Kidney (tissue), 13 donors: ENCODE measurements at regions not wholly inside any gene's neighbourhood (a gene's known extent, or its start where the extent isn't known, plus 50 kb on each side); places are given as distances from the start of the nearest gene placed in this dataset.
"Not testable (repeated sequence)": the region's sequence is repeated elsewhere in the genome, so short reads cannot be mapped to it uniquely, and the experiment has no call there.

Experiments
- DNase-seq, 5 donors: peaks; one replicate each; pipeline ENCODE4 v3.0.0-alpha.2; 2013 to 2020
- FAIRE-seq: peaks from 2 replicates; lab custom pipeline; 2012; peaks lifted over from hg19 to GRCh38; lab: Jason Lieb, UNC
- H3K27ac ChIP-seq, 2 donors: one replicate each; pipeline ENCODE4 v1.7.0; 2013; ENCODE audit warnings: low read depth in 2 of 2, low read length in 2 of 2, inconsistent platforms in 1 of 2
- H3K27me3 ChIP-seq: one replicate; pipeline ENCODE4 v1.7.1; 2013; ENCODE audit warnings: low read length, inconsistent platforms; ENCODE audit not compliant: control insufficient read depth, insufficient read depth
- H3K36me3 ChIP-seq, 3 donors: one replicate each; pipeline versions ENCODE4 v1.7.0 to v1.7.1; 2013; ENCODE audit warnings: low read length in 3 of 3, control low read depth in 1 of 3, inconsistent platforms in 1 of 3; ENCODE audit not compliant: insufficient read depth in 3 of 3, control insufficient read depth in 2 of 3
- H3K4me1 ChIP-seq, 3 donors: one replicate each; pipeline versions ENCODE4 v1.7.0 to v1.7.1; 2013; ENCODE audit warnings: low read length in 3 of 3, inconsistent platforms in 1 of 3, low read depth in 1 of 3; ENCODE audit not compliant: control insufficient read depth in 2 of 3, insufficient read depth in 2 of 3
- H3K4me3 ChIP-seq, 3 donors: one replicate each; pipeline versions ENCODE4 v1.7.0 to v1.8.1; 2013; ENCODE audit warnings: low read length in 3 of 3, control low read depth in 1 of 3, inconsistent platforms in 1 of 3
- H3K9ac ChIP-seq, 3 donors: one replicate each; pipeline versions ENCODE4 v1.7.0 to v1.7.1; 2013; ENCODE audit warnings: low read length in 3 of 3, control low read depth in 1 of 3, inconsistent platforms in 1 of 3
- H3K9me3 ChIP-seq, 3 donors: one replicate each; pipeline versions ENCODE4 v1.7.0 to v1.7.1; 2013; ENCODE audit warnings: low read length in 3 of 3, control low read depth in 1 of 3, inconsistent platforms in 1 of 3; ENCODE audit not compliant: control insufficient read depth in 2 of 3, insufficient read depth in 1 of 3
- intact Hi-C: fragments of 100-400 bp; cut with DNase I; formaldehyde crosslinking; loops from one replicate; pipeline ENCODE4 v1.11.1; 2022
- TF ChIP-seq, protein P1 (sequence below): IDR thresholded peaks from 3 replicates; pipeline ENCODE4 v1.5.1; 2012; ENCODE audit warnings: mild to moderate bottlenecking, moderate library complexity, borderline replicate concordance; ENCODE audit not compliant: insufficient read depth; ENCODE audit errors: extremely low read depth
- donor health status: control.
- donor health status: control.
- donor health status: control.
- donor health status: control.
- donor health status: control.
- donor health status: DM: yes; HTN: yes; CAD: no.
- donor health status: Normal renal cell carcinoma (clear cell type).

- H3K36me3 ChIP-seq, result no peaks in the 10 kb centered on the region
- DNase-seq, result no peak
- no peak overlapping the region for H3K27ac ChIP-seq
- H3K4me1 ChIP-seq, result no peaks in the 10 kb centered on the region
- no peaks in the 10 kb centered on the region for H3K9me3 ChIP-seq
- no peak for FAIRE-seq
- no peaks in the 10 kb centered on the region for H3K27me3 ChIP-seq
- H3K4me3 ChIP-seq, result no peak overlapping the region
- intact Hi-C loops, result no loop called here
- TF ChIP-seq, protein P1, sequence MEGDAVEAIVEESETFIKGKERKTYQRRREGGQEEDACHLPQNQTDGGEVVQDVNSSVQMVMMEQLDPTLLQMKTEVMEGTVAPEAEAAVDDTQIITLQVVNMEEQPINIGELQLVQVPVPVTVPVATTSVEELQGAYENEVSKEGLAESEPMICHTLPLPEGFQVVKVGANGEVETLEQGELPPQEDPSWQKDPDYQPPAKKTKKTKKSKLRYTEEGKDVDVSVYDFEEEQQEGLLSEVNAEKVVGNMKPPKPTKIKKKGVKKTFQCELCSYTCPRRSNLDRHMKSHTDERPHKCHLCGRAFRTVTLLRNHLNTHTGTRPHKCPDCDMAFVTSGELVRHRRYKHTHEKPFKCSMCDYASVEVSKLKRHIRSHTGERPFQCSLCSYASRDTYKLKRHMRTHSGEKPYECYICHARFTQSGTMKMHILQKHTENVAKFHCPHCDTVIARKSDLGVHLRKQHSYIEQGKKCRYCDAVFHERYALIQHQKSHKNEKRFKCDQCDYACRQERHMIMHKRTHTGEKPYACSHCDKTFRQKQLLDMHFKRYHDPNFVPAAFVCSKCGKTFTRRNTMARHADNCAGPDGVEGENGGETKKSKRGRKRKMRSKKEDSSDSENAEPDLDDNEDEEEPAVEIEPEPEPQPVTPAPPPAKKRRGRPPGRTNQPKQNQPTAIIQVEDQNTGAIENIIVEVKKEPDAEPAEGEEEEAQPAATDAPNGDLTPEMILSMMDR, result no peak
- H3K9ac ChIP-seq, result no peak overlapping the region
Observed at GRCh38 chr7:96800824-96801223, 91.2 kb upstream of the SEM1 start.

- no peak overlapping the region for H3K9ac ChIP-seq
- no peaks in the 10 kb centered on the region for H3K9me3 ChIP-seq
- H3K27me3 ChIP-seq, result no peaks in the 10 kb centered on the region
- no peaks in the 10 kb centered on the region for H3K4me1 ChIP-seq
- no peak overlapping the region for H3K4me3 ChIP-seq
- FAIRE-seq (no peak), DNase-seq (no peak)
- H3K27ac ChIP-seq, result no peak overlapping the region
- TF ChIP-seq, protein P1, result no peak
- no peaks in the 10 kb centered on the region for H3K36me3 ChIP-seq
- intact Hi-C loops, result no loop called here
Observed at GRCh38 chr7:96819111-96819700, 109.6 kb upstream of the SEM1 start.

GRCh38 chr7:96821131-96821530 lies 111.5 kb upstream of the SEM1 start:
- H3K9me3 ChIP-seq, H3K4me1 ChIP-seq, H3K36me3 ChIP-seq, intact Hi-C loops, H3K27ac ChIP-seq, H3K27me3 ChIP-seq, FAIRE-seq, DNase-seq, H3K4me3 ChIP-seq, H3K9ac ChIP-seq: not testable (repeated sequence)

DNA sequence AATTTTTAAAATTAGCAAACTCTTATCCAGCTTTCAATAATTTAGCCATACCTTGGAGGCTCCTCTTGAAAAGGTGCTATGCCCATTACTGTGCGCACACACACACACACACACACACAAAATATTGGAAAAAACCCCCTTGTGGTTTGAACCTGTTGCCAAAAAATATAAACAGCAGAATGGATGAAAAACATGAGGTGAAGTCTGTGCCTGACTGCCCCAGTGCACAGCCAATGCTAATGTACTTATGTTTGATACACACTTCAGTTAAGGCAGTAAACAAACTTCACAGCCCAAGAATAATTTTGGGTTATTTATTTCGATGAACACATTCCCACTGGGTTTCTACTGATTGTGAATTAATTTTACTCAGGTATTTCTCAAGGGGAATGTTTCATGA lies 113.2 kb upstream of the SEM1 start:
- H3K27ac ChIP-seq, result no peak overlapping the region
- H3K4me1 ChIP-seq, result no peaks in the 10 kb centered on the region
- H3K4me3 ChIP-seq, result no peak overlapping the region
- H3K27me3 ChIP-seq, result no peaks in the 10 kb centered on the region
- TF ChIP-seq, protein P1, result no peak
- no peaks in the 10 kb centered on the region for H3K9me3 ChIP-seq
- DNase-seq, result no peak
- intact Hi-C loops, result no loop called here
- H3K9ac ChIP-seq, result no peak overlapping the region
- no peaks in the 10 kb centered on the region for H3K36me3 ChIP-seq
- no peak for FAIRE-seq
